Transverse colon (tissue), 3 donors: ENCODE measurements at regions not wholly inside any gene's neighbourhood (a gene's known extent, or its start where the extent isn't known, plus 50 kb on each side); places are given as distances from the start of the nearest gene placed in this dataset.

Source experiments
- EP300 ChIP-seq: sonication (generic); formaldehyde crosslinking; IDR thresholded peaks from one replicate; pipeline ENCODE4 v1.6.1; 2017; ENCODE audit warnings: antibody characterized with exemption, low read depth
- POLR2A ChIP-seq: fragments of 450-650 bp; IDR thresholded peaks from one replicate; pipeline ENCODE4 v1.6.1; 2016; ENCODE audit warnings: antibody characterized with exemption, mild to moderate bottlenecking, moderate library complexity
- POLR2AphosphoS5 ChIP-seq, 3 donors: sonication (generic); formaldehyde crosslinking; IDR thresholded peaks; one replicate each; pipeline ENCODE4 v1.6.1; 2016; ENCODE audit warnings: antibody characterized with exemption in 3 of 3

DNA sequence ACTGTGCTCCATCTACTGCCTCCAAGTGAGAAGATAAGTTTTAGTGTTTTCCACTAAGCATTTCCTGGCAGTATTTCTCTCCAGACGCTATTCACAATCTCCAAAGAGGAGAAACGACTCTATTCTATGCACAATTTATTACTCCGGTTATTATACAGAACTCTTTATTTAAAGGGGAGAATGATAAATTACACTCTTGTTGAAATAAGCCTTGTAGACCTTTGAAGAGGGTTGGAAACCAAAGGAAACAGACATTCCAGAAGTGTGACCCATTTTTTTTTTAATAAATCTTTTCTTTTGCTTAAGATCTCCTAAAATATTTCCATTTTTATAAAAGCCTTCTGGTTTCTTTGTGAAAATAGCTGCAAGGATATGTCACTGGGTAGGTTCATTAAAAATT, 76.1 kb upstream of the HDAC9 start:
- TF ChIP-seq POLR2AphosphoS5 (IDR thresholded peaks at IDR 0.05), result no peak
- TF ChIP-seq POLR2A, result no peak
- TF ChIP-seq EP300, result no peak
